ENCODE measurements at regions not wholly inside any gene's neighbourhood (a gene's known extent, or its start where the extent isn't known, plus 50 kb on each side); places are given as distances from the start of the nearest gene placed in this dataset.
A peak's percentile ranks its signal among the peaks of the same experiment; 100 is the strongest.

DNA sequence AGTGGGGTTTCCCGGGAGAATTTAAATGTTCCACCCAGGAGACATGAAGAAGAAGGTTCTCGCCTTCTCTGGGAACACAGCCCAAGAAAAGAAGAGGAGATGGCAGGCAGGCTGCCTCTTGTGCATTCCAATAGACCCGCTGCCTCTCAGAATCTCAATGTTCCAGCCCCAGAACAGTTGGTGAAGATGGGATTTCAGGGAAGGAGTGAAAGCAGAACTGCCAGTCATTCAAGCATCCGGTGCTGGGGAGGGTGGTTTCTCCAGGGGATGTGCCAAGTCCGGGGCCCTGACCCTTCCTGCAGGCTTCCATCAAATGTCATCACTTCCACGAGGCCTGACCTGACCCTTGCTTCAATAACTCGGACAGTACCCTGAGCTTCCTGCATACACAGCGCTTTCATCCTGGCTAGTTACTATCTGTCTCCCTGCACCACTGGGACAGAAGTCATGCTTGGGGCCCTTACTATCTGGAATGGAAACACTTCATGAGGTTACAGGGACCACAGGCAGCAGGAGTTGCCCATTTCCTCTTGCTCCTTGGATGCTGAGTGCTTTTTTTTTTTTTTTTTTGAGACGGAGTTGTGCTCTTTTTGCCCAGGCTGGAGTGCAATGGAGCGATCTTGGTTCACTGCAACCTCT is 386.6 kb upstream of the POU3F1 start:
- Histone ChIP-seq H3K9me3 (no peaks in the 10 kb centered on the region), H3K27ac (no peak overlapping the region), H3K27me3 (replicated peaks in 1 of 7) (peaks cover 0 to 14% (median 0%) of the 10 kb centered on the region in 7 donors), H3K4me1 (peaks cover 0 to 12% (median 0%) of the 10 kb centered on the region in 6 donors), H3K36me3 (no peaks in the 10 kb centered on the region), H3K4me3 (no peak overlapping the region)
- 48 to 67% (median 58%) methylated on average over 10 of the region's 10 CpGs for WGBS, 5 donors
- peak in 1 of 3 donors; percentile 40 for TF ChIP-seq POLR2AphosphoS5 (IDR thresholded peaks at IDR 0.05)
- TF ChIP-seq, protein P1, sequence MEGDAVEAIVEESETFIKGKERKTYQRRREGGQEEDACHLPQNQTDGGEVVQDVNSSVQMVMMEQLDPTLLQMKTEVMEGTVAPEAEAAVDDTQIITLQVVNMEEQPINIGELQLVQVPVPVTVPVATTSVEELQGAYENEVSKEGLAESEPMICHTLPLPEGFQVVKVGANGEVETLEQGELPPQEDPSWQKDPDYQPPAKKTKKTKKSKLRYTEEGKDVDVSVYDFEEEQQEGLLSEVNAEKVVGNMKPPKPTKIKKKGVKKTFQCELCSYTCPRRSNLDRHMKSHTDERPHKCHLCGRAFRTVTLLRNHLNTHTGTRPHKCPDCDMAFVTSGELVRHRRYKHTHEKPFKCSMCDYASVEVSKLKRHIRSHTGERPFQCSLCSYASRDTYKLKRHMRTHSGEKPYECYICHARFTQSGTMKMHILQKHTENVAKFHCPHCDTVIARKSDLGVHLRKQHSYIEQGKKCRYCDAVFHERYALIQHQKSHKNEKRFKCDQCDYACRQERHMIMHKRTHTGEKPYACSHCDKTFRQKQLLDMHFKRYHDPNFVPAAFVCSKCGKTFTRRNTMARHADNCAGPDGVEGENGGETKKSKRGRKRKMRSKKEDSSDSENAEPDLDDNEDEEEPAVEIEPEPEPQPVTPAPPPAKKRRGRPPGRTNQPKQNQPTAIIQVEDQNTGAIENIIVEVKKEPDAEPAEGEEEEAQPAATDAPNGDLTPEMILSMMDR (IDR thresholded peaks at IDR 0.05 in 8 of 11, conservative IDR thresholded peaks at IDR 0.05 in 3 of 11), result no peak
- no peak for TF ChIP-seq POLR2A (IDR thresholded peaks at IDR 0.05)
- no peak for DNase-seq
- intact Hi-C loops (cut with DNase I; ENCODE audit: low total_unique reads), result no loop called here

DNA sequence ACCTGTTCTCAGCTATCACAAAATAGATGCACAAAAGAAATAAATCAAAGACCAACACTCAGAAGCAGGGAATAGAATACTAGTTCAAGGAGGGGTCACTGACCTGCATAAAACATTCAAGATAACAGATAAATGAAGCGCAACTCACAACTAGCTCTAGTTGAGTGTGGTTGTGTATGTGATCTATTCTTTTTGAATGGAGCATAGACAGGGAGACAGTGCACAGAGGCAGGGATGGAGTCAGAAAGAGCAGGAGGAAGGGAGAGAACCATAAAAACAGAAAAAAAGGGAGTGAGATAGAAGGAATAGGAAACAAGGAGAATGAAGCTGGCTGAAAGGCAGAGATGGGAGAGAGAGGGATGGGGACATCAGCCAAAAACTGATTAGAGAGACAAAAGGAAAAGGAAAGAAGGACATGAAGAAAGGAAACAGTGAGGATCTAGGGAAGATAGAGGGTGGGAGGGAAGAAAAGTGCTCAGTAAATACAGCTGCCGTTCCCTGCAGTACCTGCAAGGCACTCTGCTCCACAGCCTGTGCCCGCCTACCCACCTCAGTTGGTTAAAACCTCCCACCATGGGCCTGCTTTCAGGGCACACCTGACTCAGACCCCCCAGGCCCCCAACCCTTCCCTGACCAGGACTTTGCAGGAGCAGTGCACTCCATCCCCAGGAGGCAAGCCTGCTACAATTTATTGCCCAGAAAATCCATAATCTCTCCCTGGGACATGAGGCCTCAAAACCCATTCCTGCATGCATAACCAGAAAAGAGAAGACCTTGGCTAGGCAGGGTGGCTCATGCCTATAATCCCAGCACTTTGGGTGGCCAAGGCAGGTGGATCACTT is 385.2 kb upstream of the POU3F1 start:
- whole genome bisulfite sequencing, 5 donors, result 83 to 98% (median 91%) methylated on average over 3 of the region's 3 CpGs
- intact Hi-C loops (cut with DNase I; ENCODE audit: low total_unique reads), result no loop called here
- H3K27me3 ChIP-seq (replicated peaks in 1 of 7), result peaks cover 0 to 14% (median 0%) of the 10 kb centered on the region in 7 donors
- no peak overlapping the region for H3K4me3 ChIP-seq
- no peaks in the 10 kb centered on the region for H3K36me3 ChIP-seq
- no peaks in the 10 kb centered on the region for H3K9me3 ChIP-seq
- TF ChIP-seq, protein P1 (IDR thresholded peaks at IDR 0.05 in 8 of 11, conservative IDR thresholded peaks at IDR 0.05 in 3 of 11), result no peak
- no peak for TF ChIP-seq POLR2A (IDR thresholded peaks at IDR 0.05)
- no peak overlapping the region for H3K27ac ChIP-seq
- peaks cover 0 to 12% (median 0%) of the 10 kb centered on the region in 6 donors for H3K4me1 ChIP-seq
- DNase-seq, result no peak

DNA sequence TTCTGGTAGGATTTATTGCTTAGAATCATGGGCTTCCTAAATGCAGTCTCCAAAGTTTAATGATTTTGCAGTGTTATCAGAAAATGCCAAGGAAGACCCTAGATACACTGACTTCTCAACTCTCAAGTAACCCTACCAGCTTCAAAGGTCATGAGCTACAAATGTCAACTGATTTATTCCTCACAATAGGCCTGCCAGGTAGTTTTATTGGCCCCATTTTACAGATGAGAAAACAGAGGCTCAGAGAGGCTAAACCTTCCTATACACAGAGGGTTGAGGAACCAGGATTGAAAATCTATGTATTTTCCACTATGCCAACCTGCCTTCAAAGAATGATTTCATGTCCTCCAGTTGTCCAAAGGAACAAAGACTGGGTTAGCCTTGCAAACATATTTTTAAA is 384.4 kb upstream of the POU3F1 start:
- intact Hi-C loops (cut with DNase I; ENCODE audit: low total_unique reads), result no loop called here
- H3K27ac ChIP-seq, result no peak overlapping the region
- H3K9me3 ChIP-seq, result no peaks in the 10 kb centered on the region
- peaks cover 0 to 12% (median 0%) of the 10 kb centered on the region in 6 donors for H3K4me1 ChIP-seq
- TF ChIP-seq POLR2A (IDR thresholded peaks at IDR 0.05), result no peak
- TF ChIP-seq POLR2AphosphoS5 (IDR thresholded peaks at IDR 0.05), result no peak
- TF ChIP-seq, protein P1 (IDR thresholded peaks at IDR 0.05 in 8 of 11, conservative IDR thresholded peaks at IDR 0.05 in 3 of 11), result no peak
- no peaks in the 10 kb centered on the region for H3K36me3 ChIP-seq
- H3K27me3 ChIP-seq (replicated peaks in 1 of 7), result peaks cover 0 to 14% (median 0%) of the 10 kb centered on the region in 7 donors
- H3K4me3 ChIP-seq, result no peak overlapping the region
- DNase-seq, result no peak

DNA sequence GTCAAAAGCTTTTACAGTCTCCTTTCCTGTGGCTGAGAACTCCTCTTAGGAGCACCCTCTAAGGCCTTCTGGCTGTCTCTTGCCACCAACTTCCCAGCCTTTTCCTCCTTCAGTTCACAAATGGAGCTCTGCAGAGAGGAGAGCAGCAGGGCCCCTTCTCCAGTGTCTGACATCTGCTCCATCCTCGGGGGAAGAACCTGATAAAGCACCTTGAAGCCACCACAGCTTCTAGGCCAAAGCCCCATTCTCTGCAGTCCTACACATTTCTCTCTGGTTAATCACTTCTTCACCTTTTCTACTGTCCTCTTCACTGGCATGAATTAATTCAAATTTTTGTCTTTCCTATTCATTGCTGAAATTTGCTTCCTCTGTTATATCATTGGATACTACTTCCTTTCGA is 378.1 kb upstream of the POU3F1 start:
- intact Hi-C loops (cut with DNase I; ENCODE audit: low total_unique reads), result no loop called here
- peaks cover 0 to 12% (median 0%) of the 10 kb centered on the region in 7 donors for H3K27me3 ChIP-seq (replicated peaks in 1 of 7)
- peaks cover 0 to 19% (median 0%) of the 10 kb centered on the region in 8 donors for H3K9me3 ChIP-seq
- 77 to 95% (median 83%) methylated on average over 2 of the region's 2 CpGs for WGBS, 5 donors
- TF ChIP-seq POLR2A (IDR thresholded peaks at IDR 0.05), result no peak
- H3K4me3 ChIP-seq, result no peak overlapping the region
- H3K27ac ChIP-seq, result no peak overlapping the region
- no peaks in the 10 kb centered on the region for H3K36me3 ChIP-seq
- no peak for DNase-seq
- H3K4me1 ChIP-seq, result no peaks in the 10 kb centered on the region

All from spleen (tissue), 11 donors.